ENCODE measurements at regions not wholly inside any gene's neighbourhood (a gene's known extent, or its start where the extent isn't known, plus 50 kb on each side); places are given as distances from the start of the nearest gene placed in this dataset.

DNA sequence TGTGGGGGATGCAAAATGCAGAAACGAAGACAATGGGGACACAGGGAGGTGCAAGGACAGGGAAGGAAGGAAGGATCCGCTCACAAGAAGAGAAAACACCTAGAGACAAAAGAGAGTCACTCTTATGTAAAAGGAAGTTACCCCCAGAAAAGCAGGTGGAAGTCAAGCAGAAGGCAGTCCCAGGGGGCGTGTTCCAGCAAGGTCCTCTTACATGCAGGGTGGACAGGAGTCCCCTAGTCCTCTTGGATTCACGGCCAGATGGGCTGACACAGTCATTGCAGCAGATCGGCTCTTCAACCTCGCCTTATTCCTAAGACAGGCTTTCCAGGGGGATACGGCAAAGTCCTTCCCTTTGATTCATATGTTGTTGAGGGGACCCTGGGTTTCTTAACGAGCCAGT is 83.9 kb upstream of the SPATA13 start:
- Histone ChIP-seq H4K20me1 (ENCODE audit: low read depth, low read length) (no peaks in the 10 kb centered on the region), H3K9ac (ENCODE audit: low read length) (no peak overlapping the region), H3K9me3 (ENCODE audit: insufficient read depth, low read length) (no peaks in the 10 kb centered on the region), H3K9me2 (replicated peaks; ENCODE audit: insufficient read depth, low read length) (no peaks in the 10 kb centered on the region), H3F3A (ENCODE audit: insufficient read depth) (no peaks in the 10 kb centered on the region), H3K79me2 (ENCODE audit: insufficient read depth, low read length) (no peaks in the 10 kb centered on the region), H3K36me3 (ENCODE audit: low read length) (no peaks in the 10 kb centered on the region), H3K27me3 (ENCODE audit: low read length) (no peaks in the 10 kb centered on the region), H3K4me2 (ENCODE audit: low read depth, low read length, poor library complexity, severe bottlenecking) (no peak overlapping the region), H3K4me3 (ENCODE audit: insufficient read depth, low read length, poor library complexity, severe bottlenecking) (no peak overlapping the region), H3K27ac (ENCODE audit: low read depth, low read length) (no peak overlapping the region), H2AFZ (ENCODE audit: low read depth, low read length, severe bottlenecking) (no peak overlapping the region)
- TF ChIP-seq EZH2phosphoT487 (conservative IDR thresholded peaks at IDR 0.05; ENCODE audit: low read length) (no peak), CTCF (IDR thresholded peaks at IDR 0.05; ENCODE audit: insufficient read depth, low read length, poor library complexity, severe bottlenecking) (no peak)

- Histone ChIP-seq H3K4me2 (ENCODE audit: low read depth, low read length, poor library complexity, severe bottlenecking) (no peak overlapping the region), H3K4me3 (ENCODE audit: insufficient read depth, low read length, poor library complexity, severe bottlenecking) (no peak overlapping the region), H3K27me3 (ENCODE audit: low read length) (no peaks in the 10 kb centered on the region), H3K9ac (ENCODE audit: low read length) (no peak overlapping the region), H4K20me1 (ENCODE audit: low read depth, low read length) (no peaks in the 10 kb centered on the region), H3K36me3 (ENCODE audit: low read length) (no peaks in the 10 kb centered on the region), H3K27ac (ENCODE audit: low read depth, low read length) (no peak overlapping the region), H3F3A (ENCODE audit: insufficient read depth) (no peaks in the 10 kb centered on the region), H3K79me2 (ENCODE audit: insufficient read depth, low read length) (no peaks in the 10 kb centered on the region), H2AFZ (ENCODE audit: low read depth, low read length, severe bottlenecking) (no peak overlapping the region), H3K9me2 (replicated peaks; ENCODE audit: insufficient read depth, low read length) (no peaks in the 10 kb centered on the region), H3K9me3 (ENCODE audit: insufficient read depth, low read length) (no peaks in the 10 kb centered on the region)
- TF ChIP-seq EZH2phosphoT487 (conservative IDR thresholded peaks at IDR 0.05; ENCODE audit: low read length), result no peak
- no peak for TF ChIP-seq CTCF (IDR thresholded peaks at IDR 0.05; ENCODE audit: insufficient read depth, low read length, poor library complexity, severe bottlenecking)
Measured at GRCh38 chr13:24080134-24080533, 80.4 kb upstream of the SPATA13 start.

GRCh38 chr13:24081387-24081786 is 79.1 kb upstream of the SPATA13 start:
- no peaks in the 10 kb centered on the region for H3K9me3 ChIP-seq (ENCODE audit: insufficient read depth, low read length)
- H4K20me1 ChIP-seq (ENCODE audit: low read depth, low read length), result no peaks in the 10 kb centered on the region

More at GRCh38 chr13:24081387-24081786, 79.1 kb upstream of the SPATA13 start:
- Histone ChIP-seq H3K4me2 (ENCODE audit: low read depth, low read length, poor library complexity, severe bottlenecking) (no peak overlapping the region), H3K27me3 (ENCODE audit: low read length) (no peaks in the 10 kb centered on the region), H3K79me2 (ENCODE audit: insufficient read depth, low read length) (no peaks in the 10 kb centered on the region), H3F3A (ENCODE audit: insufficient read depth) (no peaks in the 10 kb centered on the region), H3K36me3 (ENCODE audit: low read length) (no peaks in the 10 kb centered on the region), H3K9me2 (replicated peaks; ENCODE audit: insufficient read depth, low read length) (no peaks in the 10 kb centered on the region), H3K4me3 (ENCODE audit: insufficient read depth, low read length, poor library complexity, severe bottlenecking) (no peak overlapping the region), H2AFZ (ENCODE audit: low read depth, low read length, severe bottlenecking) (no peak overlapping the region), H3K27ac (ENCODE audit: low read depth, low read length) (no peak overlapping the region), H3K9ac (ENCODE audit: low read length) (no peak overlapping the region)
- TF ChIP-seq EZH2phosphoT487 (conservative IDR thresholded peaks at IDR 0.05; ENCODE audit: low read length) (no peak), CTCF (IDR thresholded peaks at IDR 0.05; ENCODE audit: insufficient read depth, low read length, poor library complexity, severe bottlenecking) (no peak)
